ENCODE measurements at regions not wholly inside any gene's neighbourhood (a gene's known extent, or its start where the extent isn't known, plus 50 kb on each side); places are given as distances from the start of the nearest gene placed in this dataset.
"Not testable (repeated sequence)": the region's sequence is repeated elsewhere in the genome, so short reads cannot be mapped to it uniquely, and the experiment has no call there.

GRCh38 chr12:47407463-47408129 is 298.2 kb downstream of the RPAP3 start:
- no peak for TF ChIP-seq TAF1 (IDR thresholded peaks at IDR 0.05; ENCODE audit: low read depth, low read length)
- TF ChIP-seq POLR2A (IDR thresholded peaks at IDR 0.05; ENCODE audit: low read depth, low read length), result no peak
- no peak for TF ChIP-seq SPI1 (IDR thresholded peaks at IDR 0.05; ENCODE audit: low read depth, low read length)
- no peak for TF ChIP-seq POU2F2 (IDR thresholded peaks at IDR 0.05; ENCODE audit: low read depth, low read length)
- TF ChIP-seq PAX5 (IDR thresholded peaks at IDR 0.05; ENCODE audit: insufficient read depth, low read length, severe bottlenecking), result no peak
- TF ChIP-seq POLR2AphosphoS5 (IDR thresholded peaks at IDR 0.05; ENCODE audit: low read depth, low read length), result no peak
- no peak for FAIRE-seq

GRCh38 chr12:47403681-47404080 is 302.1 kb downstream of the RPAP3 start:
- DNase-seq (ENCODE audit: insufficient read length, low spot score) (no peak), FAIRE-seq (no peak)
- TF ChIP-seq SPI1 (IDR thresholded peaks at IDR 0.05; ENCODE audit: low read depth, low read length) (no peak), POLR2A (IDR thresholded peaks at IDR 0.05; ENCODE audit: low read depth, low read length) (no peak), POLR2AphosphoS5 (IDR thresholded peaks at IDR 0.05; ENCODE audit: low read depth, low read length) (no peak), POU2F2 (IDR thresholded peaks at IDR 0.05; ENCODE audit: low read depth, low read length) (no peak), TAF1 (IDR thresholded peaks at IDR 0.05; ENCODE audit: low read depth, low read length) (no peak), PAX5 (IDR thresholded peaks at IDR 0.05; ENCODE audit: insufficient read depth, low read length, severe bottlenecking) (no peak)

More at GRCh38 chr12:47407463-47408129, 298.2 kb downstream of the RPAP3 start:
- DNase-seq (ENCODE audit: insufficient read length, low spot score), result no peak

GRCh38 chr12:47401196-47401595 is 304.6 kb downstream of the RPAP3 start:
- DNase-seq (ENCODE audit: insufficient read length, low spot score); FAIRE-seq: not testable (repeated sequence)
- peak; percentile 41; the same call in 1 of the 2 replicates for TF ChIP-seq SPI1 (IDR thresholded peaks at IDR 0.05; ENCODE audit: low read depth, low read length)

- TF ChIP-seq POLR2A (IDR thresholded peaks at IDR 0.05; ENCODE audit: low read depth, low read length) (no peak), PAX5 (IDR thresholded peaks at IDR 0.05; ENCODE audit: insufficient read depth, low read length, severe bottlenecking) (no peak), POLR2AphosphoS5 (IDR thresholded peaks at IDR 0.05; ENCODE audit: low read depth, low read length) (no peak), TAF1 (IDR thresholded peaks at IDR 0.05; ENCODE audit: low read depth, low read length) (no peak), SPI1 (IDR thresholded peaks at IDR 0.05; ENCODE audit: low read depth, low read length) (no peak), POU2F2 (IDR thresholded peaks at IDR 0.05; ENCODE audit: low read depth, low read length) (no peak)
- no peak for FAIRE-seq
- DNase-seq (ENCODE audit: insufficient read length, low spot score), result no peak
These were observed 305.6 kb downstream of the RPAP3 start for GRCh38 chr12:47400266-47400665.

GRCh38 chr12:47397664-47398281 is 308.1 kb downstream of the RPAP3 start:
- FAIRE-seq, result no peak
- DNase-seq (ENCODE audit: insufficient read length, low spot score), result no peak
- TF ChIP-seq SPI1 (IDR thresholded peaks at IDR 0.05; ENCODE audit: low read depth, low read length) (no peak), POLR2AphosphoS5 (IDR thresholded peaks at IDR 0.05; ENCODE audit: low read depth, low read length) (no peak), POU2F2 (IDR thresholded peaks at IDR 0.05; ENCODE audit: low read depth, low read length) (no peak), TAF1 (IDR thresholded peaks at IDR 0.05; ENCODE audit: low read depth, low read length) (no peak), POLR2A (IDR thresholded peaks at IDR 0.05; ENCODE audit: low read depth, low read length) (no peak), PAX5 (IDR thresholded peaks at IDR 0.05; ENCODE audit: insufficient read depth, low read length, severe bottlenecking) (no peak)

GRCh38 chr12:47396902-47397663 is 308.7 kb downstream of the RPAP3 start:
- FAIRE-seq, result no peak
- DNase-seq (ENCODE audit: insufficient read length, low spot score), result no peak
- no peak for TF ChIP-seq POLR2A (IDR thresholded peaks at IDR 0.05; ENCODE audit: low read depth, low read length)
- TF ChIP-seq TAF1 (IDR thresholded peaks at IDR 0.05; ENCODE audit: low read depth, low read length), result no peak
- no peak for TF ChIP-seq POU2F2 (IDR thresholded peaks at IDR 0.05; ENCODE audit: low read depth, low read length)
- no peak for TF ChIP-seq SPI1 (IDR thresholded peaks at IDR 0.05; ENCODE audit: low read depth, low read length)
- TF ChIP-seq PAX5 (IDR thresholded peaks at IDR 0.05; ENCODE audit: insufficient read depth, low read length, severe bottlenecking), result no peak
- TF ChIP-seq POLR2AphosphoS5 (IDR thresholded peaks at IDR 0.05; ENCODE audit: low read depth, low read length), result no peak

- FAIRE-seq (no peak), DNase-seq (ENCODE audit: insufficient read length, low spot score) (no peak)
- TF ChIP-seq POU2F2 (IDR thresholded peaks at IDR 0.05; ENCODE audit: low read depth, low read length), result no peak
These were observed 311.8 kb downstream of the RPAP3 start for GRCh38 chr12:47394070-47394469.

- no peak for DNase-seq (ENCODE audit: insufficient read length, low spot score)
- no peak for TF ChIP-seq PAX5 (IDR thresholded peaks at IDR 0.05; ENCODE audit: insufficient read depth, low read length, severe bottlenecking)
- no peak for TF ChIP-seq POU2F2 (IDR thresholded peaks at IDR 0.05; ENCODE audit: low read depth, low read length)
- TF ChIP-seq POLR2A (IDR thresholded peaks at IDR 0.05; ENCODE audit: low read depth, low read length), result no peak
- no peak for TF ChIP-seq TAF1 (IDR thresholded peaks at IDR 0.05; ENCODE audit: low read depth, low read length)
- no peak for TF ChIP-seq POLR2AphosphoS5 (IDR thresholded peaks at IDR 0.05; ENCODE audit: low read depth, low read length)
- no peak for TF ChIP-seq SPI1 (IDR thresholded peaks at IDR 0.05; ENCODE audit: low read depth, low read length)
- no peak for FAIRE-seq
These were observed 312.4 kb downstream of the RPAP3 start for GRCh38 chr12:47393403-47393790.

GRCh38 chr12:47391566-47391965 is 311.8 kb upstream of the AMIGO2 start:
- TF ChIP-seq TAF1 (IDR thresholded peaks at IDR 0.05; ENCODE audit: low read depth, low read length), result no peak
- TF ChIP-seq POLR2A (IDR thresholded peaks at IDR 0.05; ENCODE audit: low read depth, low read length), result no peak
- no peak for TF ChIP-seq POU2F2 (IDR thresholded peaks at IDR 0.05; ENCODE audit: low read depth, low read length)
- no peak for TF ChIP-seq PAX5 (IDR thresholded peaks at IDR 0.05; ENCODE audit: insufficient read depth, low read length, severe bottlenecking)
- TF ChIP-seq SPI1 (IDR thresholded peaks at IDR 0.05; ENCODE audit: low read depth, low read length), result no peak
- no peak for TF ChIP-seq POLR2AphosphoS5 (IDR thresholded peaks at IDR 0.05; ENCODE audit: low read depth, low read length)
- no peak for DNase-seq (ENCODE audit: insufficient read length, low spot score)
- FAIRE-seq, result no peak
